Activated CD4-positive, alpha-beta memory T cell treated with anti-CD3 and anti-CD28 coated beads for 36 hours (primary cell): ENCODE measurements at regions not wholly inside any gene's neighbourhood (a gene's known extent, or its start where the extent isn't known, plus 50 kb on each side); places are given as distances from the start of the nearest gene placed in this dataset.
"Not testable (repeated sequence)": the region's sequence is repeated elsewhere in the genome, so short reads cannot be mapped to it uniquely, and the experiment has no call there.

Source experiments
- CTCF ChIA-PET: fragments of 350-600 bp; sonication (Branson Sonifier 250); formaldehyde crosslinking; loops from one replicate; lab custom pipeline; 2021; ENCODE audit warnings: antibody characterized with exemption, inconsistent platforms; lab: Charles Lee
- POLR2A ChIA-PET: fragments of 350-600 bp; sonication (Branson Sonifier 250); formaldehyde crosslinking; loops from one replicate; lab custom pipeline; 2021; ENCODE audit warnings: antibody characterized with exemption; lab: Charles Lee
- DNase-seq: peaks from one replicate; pipeline ENCODE4 v3.0.0-alpha.2; 2020
- H3K27ac Mint-ChIP-seq: one replicate; pipeline ENCODE4 v1.8.0; 2021; ENCODE audit warnings: mixed read lengths
- H3K27me3 Mint-ChIP-seq: one replicate; pipeline ENCODE4 v1.8.0; 2021; ENCODE audit warnings: mixed read lengths
- H3K36me3 Mint-ChIP-seq: one replicate; pipeline ENCODE4 v1.8.0; 2021; ENCODE audit warnings: mixed read lengths
- H3K4me1 Mint-ChIP-seq: one replicate; pipeline ENCODE4 v1.8.0; 2021; ENCODE audit warnings: low read depth, mixed read lengths
- H3K4me3 Mint-ChIP-seq: one replicate; pipeline ENCODE4 v1.8.0; 2021; ENCODE audit warnings: mild to moderate bottlenecking, mixed read lengths
- H3K9me3 Mint-ChIP-seq: one replicate; pipeline ENCODE4 v1.8.0; 2021; ENCODE audit warnings: mixed read lengths
- intact Hi-C: fragments of 100-400 bp; cut with micrococcal nuclease; formaldehyde crosslinking; loops from one replicate; pipeline ENCODE4 v1.15.1; 2023

- no peaks in the 10 kb centered on the region for H3K36me3 Mint-ChIP-seq
- DNase-seq, result no peak
- intact Hi-C loops, result no loop called here
- POLR2A ChIA-PET, result no interaction called here
- H3K27ac Mint-ChIP-seq, result no peak overlapping the region
- peaks cover 33% of the 10 kb centered on the region for H3K4me1 Mint-ChIP-seq
- CTCF ChIA-PET, result interaction anchor here (2.2 to 13.8 kb wide), 2 partner anchors 333 to 340 kb away, joined by 8 to 267 read pairs; no protein-coding TSS in a partner anchor
- H3K9me3 Mint-ChIP-seq, result no peaks in the 10 kb centered on the region
- H3K27me3 Mint-ChIP-seq, result peaks cover 1% of the 10 kb centered on the region
- no peak overlapping the region for H3K4me3 Mint-ChIP-seq
Measured at GRCh38 chr3:5054098-5054497, 68.0 kb upstream of the ARL8B start.

- H3K4me1 Mint-ChIP-seq, result peaks cover 33% of the 10 kb centered on the region
- POLR2A ChIA-PET, intact Hi-C loops, DNase-seq, H3K9me3 Mint-ChIP-seq, H3K4me3 Mint-ChIP-seq, H3K27ac Mint-ChIP-seq, H3K27me3 Mint-ChIP-seq, H3K36me3 Mint-ChIP-seq: not testable (repeated sequence)
- CTCF ChIA-PET, result interaction anchor here (1.5 to 13.8 kb wide), 4 partner anchors 74 to 341 kb away, joined by 6 to 267 read pairs (median 8); no protein-coding TSS in a partner anchor
Measured at GRCh38 chr3:5054579-5054978, 67.5 kb upstream of the ARL8B start.

- no peak overlapping the region for H3K4me3 Mint-ChIP-seq
- H3K27ac Mint-ChIP-seq, result no peak overlapping the region
- no peaks in the 10 kb centered on the region for H3K9me3 Mint-ChIP-seq
- peaks cover 6% of the 10 kb centered on the region for H3K27me3 Mint-ChIP-seq
- CTCF ChIA-PET, result interaction anchor here (0.6 to 13.8 kb wide), 9 partner anchors 10 to 342 kb away, joined by 3 to 267 read pairs (median 3); no protein-coding TSS in a partner anchor
- POLR2A ChIA-PET, result interaction anchor here (0.9 to 1.0 kb wide), 2 partner anchors 19 to 77 kb away, joined by 3 to 4 read pairs; no protein-coding TSS in a partner anchor
- peaks cover 33% of the 10 kb centered on the region for H3K4me1 Mint-ChIP-seq
- no peaks in the 10 kb centered on the region for H3K36me3 Mint-ChIP-seq
- no peak for DNase-seq
- intact Hi-C loops, result loop anchor here (1.0 to 5.0 kb wide), 3 partner anchors 75 to 703 kb away; no protein-coding TSS in a partner anchor
Measured at GRCh38 chr3:5055357-5056110, 66.6 kb upstream of the ARL8B start.

- ChIA-PET CTCF (interaction anchor here (1.0 to 13.8 kb wide), 6 partner anchors 18 to 342 kb away, joined by 3 to 267 read pairs (median 6); no protein-coding TSS in a partner anchor), POLR2A (interaction anchor here (0.9 to 1.0 kb wide), 2 partner anchors 20 to 77 kb away, joined by 3 to 4 read pairs; no protein-coding TSS in a partner anchor)
- Mint-ChIP-seq H3K36me3 (no peaks in the 10 kb centered on the region), H3K27me3 (peaks cover 7% of the 10 kb centered on the region), H3K27ac (no peak overlapping the region), H3K9me3 (no peaks in the 10 kb centered on the region), H3K4me1 (peaks cover 33% of the 10 kb centered on the region), H3K4me3 (no peak overlapping the region)
- DNase-seq, result no peak
- intact Hi-C loops, result loop anchor here (5.0 kb wide), 2 partner anchors 149 to 704 kb away; no protein-coding TSS in a partner anchor
Measured at GRCh38 chr3:5056111-5056391, 66.0 kb upstream of the ARL8B start.

GRCh38 chr3:5057272-5057671 is 64.8 kb upstream of the ARL8B start:
- Mint-ChIP-seq H3K4me3 (no peak overlapping the region), H3K4me1 (peaks cover 21% of the 10 kb centered on the region), H3K27me3 (peaks cover 8% of the 10 kb centered on the region), H3K36me3 (no peaks in the 10 kb centered on the region), H3K9me3 (no peaks in the 10 kb centered on the region), H3K27ac (no peak overlapping the region)
- ChIA-PET POLR2A (interaction anchor here (1.0 to 1.9 kb wide), 2 partner anchors 74 to 77 kb away, joined by 5 read pairs; partner anchors contain the start of gene BHLHE40), CTCF (interaction anchor here (0.5 to 13.8 kb wide), 24 partner anchors 13 to 344 kb away, joined by 3 to 267 read pairs (median 4); partner anchors contain the start of genes ARL8B and BHLHE40)
- no peak for DNase-seq
- intact Hi-C loops, result loop anchor here (1.0 to 5.0 kb wide), 5 partner anchors 31 to 705 kb away; no protein-coding TSS in a partner anchor

- H3K27ac Mint-ChIP-seq, result no peak overlapping the region
- CTCF ChIA-PET, result interaction anchor here (0.5 to 13.8 kb wide), 24 partner anchors 14 to 344 kb away, joined by 3 to 267 read pairs (median 4); partner anchors contain the start of genes ARL8B and BHLHE40
- no peaks in the 10 kb centered on the region for H3K9me3 Mint-ChIP-seq
- DNase-seq, result peak; percentile 87
- H3K4me3 Mint-ChIP-seq, result no peak overlapping the region
- H3K36me3 Mint-ChIP-seq, result no peaks in the 10 kb centered on the region
- H3K27me3 Mint-ChIP-seq, result peaks cover 8% of the 10 kb centered on the region
- POLR2A ChIA-PET, result interaction anchor here (0.6 to 1.9 kb wide), 4 partner anchors 30 to 78 kb away, joined by 3 to 5 read pairs (median 4); partner anchors contain the start of gene BHLHE40
- H3K4me1 Mint-ChIP-seq, result peaks cover 16% of the 10 kb centered on the region
- intact Hi-C loops, result loop anchor here (1.0 to 5.0 kb wide), 6 partner anchors 32 to 706 kb away; no protein-coding TSS in a partner anchor
Measured at GRCh38 chr3:5057857-5058324, 64.2 kb upstream of the ARL8B start.

- no peak overlapping the region for H3K27ac Mint-ChIP-seq
- H3K27me3 Mint-ChIP-seq, result peaks cover 8% of the 10 kb centered on the region
- ChIA-PET CTCF (interaction anchor here (0.7 to 13.8 kb wide), 12 partner anchors 27 to 345 kb away, joined by 3 to 267 read pairs (median 6); partner anchors contain the start of gene BHLHE40), POLR2A (interaction anchor here (0.7 to 1.9 kb wide), 2 partner anchors 31 to 79 kb away, joined by 3 to 5 read pairs; partner anchors contain the start of gene BHLHE40)
- H3K9me3 Mint-ChIP-seq, result no peaks in the 10 kb centered on the region
- no peak for DNase-seq
- intact Hi-C loops, result loop anchor here (1.0 to 5.0 kb wide), 3 partner anchors 151 to 706 kb away; no protein-coding TSS in a partner anchor
- H3K36me3 Mint-ChIP-seq, result no peaks in the 10 kb centered on the region
- peaks cover 16% of the 10 kb centered on the region for H3K4me1 Mint-ChIP-seq
- no peak overlapping the region for H3K4me3 Mint-ChIP-seq
Measured at GRCh38 chr3:5058471-5058951, 63.6 kb upstream of the ARL8B start.

- Mint-ChIP-seq H3K27me3 (peaks cover 8% of the 10 kb centered on the region), H3K4me3 (no peak overlapping the region), H3K27ac (no peak overlapping the region), H3K4me1 (peaks cover 16% of the 10 kb centered on the region), H3K9me3 (no peaks in the 10 kb centered on the region), H3K36me3 (no peaks in the 10 kb centered on the region)
- POLR2A ChIA-PET, result interaction anchor here (0.7 kb wide), 1 partner anchor 1926 kb away, joined by 4 read pairs; no protein-coding TSS in a partner anchor
- CTCF ChIA-PET, result interaction anchor here (0.6 to 13.8 kb wide), 5 partner anchors 22 to 346 kb away, joined by 3 to 267 read pairs (median 5); no protein-coding TSS in a partner anchor
- intact Hi-C loops, result loop anchor here (5.0 kb wide), 2 partner anchors 152 to 707 kb away; no protein-coding TSS in a partner anchor
- DNase-seq, result no peak
Measured at GRCh38 chr3:5059782-5060181, 62.3 kb upstream of the ARL8B start.

GRCh38 chr3:5061218-5061569 is 60.9 kb upstream of the ARL8B start:
- H3K4me1 Mint-ChIP-seq, result peaks cover 8% of the 10 kb centered on the region
- no peaks in the 10 kb centered on the region for H3K9me3 Mint-ChIP-seq
- ChIA-PET POLR2A (no interaction called here), CTCF (interaction anchor here (4.7 to 13.8 kb wide), 2 partner anchors 340 to 347 kb away, joined by 29 to 267 read pairs; no protein-coding TSS in a partner anchor)
- no peak overlapping the region for H3K27ac Mint-ChIP-seq
- no peak overlapping the region for H3K4me3 Mint-ChIP-seq
- peaks cover 8% of the 10 kb centered on the region for H3K27me3 Mint-ChIP-seq
- intact Hi-C loops, result no loop called here
- no peaks in the 10 kb centered on the region for H3K36me3 Mint-ChIP-seq
- DNase-seq, result no peak

GRCh38 chr3:5063724-5064123 is 58.4 kb upstream of the ARL8B start:
- H3K9me3 Mint-ChIP-seq, result no peaks in the 10 kb centered on the region
- ChIA-PET POLR2A (no interaction called here), CTCF (interaction anchor here (1.7 kb wide), 1 partner anchor 352 kb away, joined by 6 read pairs; no protein-coding TSS in a partner anchor)
- H3K36me3 Mint-ChIP-seq, result no peaks in the 10 kb centered on the region
- H3K27ac Mint-ChIP-seq, result no peak overlapping the region
- DNase-seq, result no peak
- intact Hi-C loops, result no loop called here
- no peak overlapping the region for H3K4me3 Mint-ChIP-seq
- no peaks in the 10 kb centered on the region for H3K4me1 Mint-ChIP-seq
- peaks cover 6% of the 10 kb centered on the region for H3K27me3 Mint-ChIP-seq

GRCh38 chr3:5068531-5069050 is 53.5 kb upstream of the ARL8B start:
- Mint-ChIP-seq H3K4me3 (no peak overlapping the region), H3K27me3 (no peaks in the 10 kb centered on the region), H3K27ac (no peak overlapping the region), H3K4me1 (no peaks in the 10 kb centered on the region), H3K36me3 (no peaks in the 10 kb centered on the region), H3K9me3 (no peaks in the 10 kb centered on the region)
- intact Hi-C loops, result no loop called here
- ChIA-PET CTCF (interaction anchor here (0.7 to 1.0 kb wide), 2 partner anchors 28 to 358 kb away, joined by 3 read pairs; no protein-coding TSS in a partner anchor), POLR2A (no interaction called here)
- DNase-seq, result no peak
